RPMI7951 (cell line): ENCODE measurements at regions not wholly inside any gene's neighbourhood (a gene's known extent, or its start where the extent isn't known, plus 50 kb on each side); places are given as distances from the start of the nearest gene placed in this dataset.

ENCODE experiments used
- DNase-seq: peaks from one replicate; pipeline ENCODE4 v3.0.0-alpha.2; 2012; ENCODE audit warnings: low read depth

- DNase-seq: no peak
Observed at GRCh38 chr2:150981826-150982225, 279.8 kb downstream of the RBM43 start.

DNA sequence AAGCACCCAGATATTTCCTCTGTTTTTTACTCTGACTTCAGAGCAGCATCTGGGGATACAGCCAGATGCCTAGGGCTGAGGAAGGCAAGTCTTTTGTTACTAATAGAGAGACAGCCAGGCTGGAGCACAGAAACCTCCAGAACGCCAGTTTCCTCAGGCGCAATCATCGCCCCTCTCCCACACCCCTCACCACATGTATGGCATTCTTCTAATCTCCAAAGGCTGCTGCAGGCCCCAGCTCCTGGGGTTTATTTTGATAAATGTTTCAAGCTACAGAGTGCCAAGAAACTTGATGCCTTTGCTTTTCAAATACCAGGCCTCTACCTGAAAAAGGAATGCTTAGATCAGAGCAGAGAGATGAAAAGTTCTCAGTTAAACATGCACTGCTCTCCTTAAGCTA, 283.6 kb downstream of the RBM43 start:
- DNase-seq: no peak

DNA sequence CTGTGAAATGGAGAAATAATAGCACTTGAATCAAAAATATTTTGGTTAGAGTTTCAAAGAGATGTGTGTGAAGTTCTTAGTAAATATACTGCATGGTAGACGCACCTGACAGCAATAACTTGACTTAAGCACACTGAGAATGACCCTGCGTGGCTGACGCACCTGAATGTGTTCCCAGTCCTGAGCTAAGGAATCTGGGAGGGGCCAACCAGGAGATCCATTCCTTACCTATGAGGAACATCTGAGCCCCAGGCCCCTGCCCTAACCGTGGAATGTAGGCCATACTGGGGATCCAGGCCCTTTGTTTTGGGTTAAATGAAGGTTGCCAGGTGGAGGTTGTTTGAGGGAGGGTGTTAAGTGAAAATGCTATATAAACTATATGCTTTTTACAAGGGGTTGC, 284.4 kb downstream of the RBM43 start:
- no peak for DNase-seq

- DNase-seq: no peak
Observed at GRCh38 chr2:150976604-150977003, 285.1 kb downstream of the RBM43 start.

GRCh38 chr2:150974864-150975263, 286.8 kb downstream of the RBM43 start:
- DNase-seq: no peak

GRCh38 chr2:150974234-150974633, 287.4 kb downstream of the RBM43 start:
- DNase-seq: no peak

DNA sequence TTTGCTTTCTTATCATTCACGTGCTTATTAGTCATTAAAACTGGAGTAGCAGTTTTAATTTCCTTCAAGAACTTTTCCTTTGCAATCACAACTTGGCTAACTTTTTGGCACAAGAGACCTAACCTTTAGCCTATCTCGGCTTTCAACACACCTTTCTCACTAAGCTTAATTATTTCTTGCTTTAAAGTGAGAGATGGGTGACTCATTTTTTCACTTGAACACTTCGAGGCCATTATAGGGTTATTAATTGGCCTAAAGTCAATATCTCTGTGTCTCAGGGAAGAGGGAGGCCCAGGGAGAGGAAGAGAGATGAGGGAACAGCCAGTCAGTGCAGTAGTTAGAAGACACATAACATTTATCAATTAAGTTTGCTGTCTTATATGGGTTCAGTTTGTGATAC, 289.8 kb downstream of the RBM43 start:
- no peak for DNase-seq

- peak; percentile 7 for DNase-seq
Observed at GRCh38 chr2:150963336-150963735, 298.3 kb downstream of the RBM43 start.

DNA sequence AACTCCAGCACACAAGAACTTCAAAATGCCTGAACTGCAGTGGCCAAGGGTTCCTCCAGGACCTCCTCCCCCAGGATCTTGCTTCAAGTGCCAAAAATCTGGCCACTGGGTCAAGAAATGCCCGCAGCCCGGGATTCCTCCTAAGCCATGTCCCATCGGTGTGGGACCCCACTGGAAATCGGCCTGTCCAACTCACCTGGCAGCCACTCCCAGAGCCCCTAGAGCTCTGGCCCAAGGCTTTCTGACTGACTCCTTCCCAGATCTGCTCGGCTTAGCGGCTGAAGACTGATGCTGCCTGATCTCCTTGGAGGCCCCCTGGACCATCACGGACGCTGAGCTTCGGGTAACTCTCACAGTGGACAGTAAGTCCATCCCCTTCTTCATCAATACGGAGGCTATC, 306.4 kb downstream of the RBM43 start:
- DNase-seq: no peak

GRCh38 chr2:150946831-150947230, 314.8 kb downstream of the RBM43 start:
- DNase-seq: no peak

DNA sequence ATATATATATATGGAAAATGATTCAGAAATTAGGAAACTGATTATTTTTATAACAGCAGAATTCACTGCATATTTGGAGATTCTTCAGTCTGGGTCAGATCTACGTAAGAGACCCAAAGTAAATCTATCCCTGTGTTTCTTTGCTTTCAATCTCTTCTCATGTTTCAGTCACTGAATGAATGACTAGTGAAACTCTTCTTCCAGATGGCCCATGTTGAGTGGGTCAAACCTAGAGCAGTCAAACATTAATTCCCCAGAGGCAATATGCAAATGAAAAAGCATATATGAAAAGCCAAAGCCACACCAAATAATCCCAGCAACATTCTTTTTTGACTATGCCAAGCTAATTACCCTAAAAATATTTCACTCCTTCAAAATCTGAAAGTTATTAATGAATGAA, 317.3 kb downstream of the RBM43 start:
- DNase-seq: no peak

DNA sequence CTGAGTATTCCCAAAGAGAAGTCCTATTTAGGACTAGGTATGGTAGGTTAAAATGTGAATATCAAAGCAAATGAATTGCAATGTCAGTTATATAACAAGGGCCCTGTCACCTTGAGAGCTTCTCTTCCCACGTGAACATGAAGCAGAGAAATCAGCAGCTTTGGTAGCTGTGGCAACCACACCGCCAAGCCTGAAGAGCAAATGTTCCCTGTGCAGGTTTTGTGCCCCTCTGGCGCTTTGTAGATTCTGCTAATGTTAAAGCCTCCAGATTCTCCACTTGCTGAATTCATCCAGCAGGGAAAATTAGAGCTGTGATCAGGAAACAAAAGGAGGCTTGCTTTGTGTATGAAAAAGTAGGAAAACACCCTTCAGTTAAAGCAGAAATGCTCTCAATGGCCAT, 322.6 kb downstream of the RBM43 start:
- peak; percentile 6 for DNase-seq

- DNase-seq: peak; percentile 46
Observed at GRCh38 chr2:150938527-150938926, 323.1 kb downstream of the RBM43 start.

- no peak for DNase-seq
Observed at GRCh38 chr2:150937030-150937429, 324.6 kb downstream of the RBM43 start.

- no peak for DNase-seq
Observed at GRCh38 chr2:150931451-150931850, 330.2 kb downstream of the RBM43 start.

GRCh38 chr2:150925611-150926010, 336.1 kb downstream of the RBM43 start:
- no peak for DNase-seq

GRCh38 chr2:150924878-150925277, 336.8 kb downstream of the RBM43 start:
- DNase-seq: no peak

DNA sequence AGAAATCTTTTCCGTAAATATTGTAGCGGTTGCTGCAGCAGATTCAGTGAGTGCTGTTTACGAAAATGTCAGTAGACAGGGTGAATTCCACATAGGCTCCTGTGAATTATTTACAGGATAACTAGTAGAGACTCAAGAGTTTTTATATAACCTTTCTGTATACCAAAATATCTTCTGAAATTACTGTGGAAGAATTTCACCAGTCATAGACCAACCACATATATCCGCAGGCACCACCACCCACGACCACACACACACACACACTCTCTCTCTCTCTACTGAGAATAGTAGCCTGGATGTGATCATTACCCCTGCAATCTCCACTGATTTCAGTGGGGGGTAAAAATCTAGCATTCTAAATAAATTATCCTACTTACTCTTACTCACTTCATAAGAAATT, 341.8 kb downstream of the RBM43 start:
- peak; percentile 33 for DNase-seq

GRCh38 chr2:150917961-150918713, 343.5 kb downstream of the RBM43 start:
- no peak for DNase-seq

GRCh38 chr2:150916467-150917396, 344.9 kb downstream of the RBM43 start:
- DNase-seq: no peak

DNA sequence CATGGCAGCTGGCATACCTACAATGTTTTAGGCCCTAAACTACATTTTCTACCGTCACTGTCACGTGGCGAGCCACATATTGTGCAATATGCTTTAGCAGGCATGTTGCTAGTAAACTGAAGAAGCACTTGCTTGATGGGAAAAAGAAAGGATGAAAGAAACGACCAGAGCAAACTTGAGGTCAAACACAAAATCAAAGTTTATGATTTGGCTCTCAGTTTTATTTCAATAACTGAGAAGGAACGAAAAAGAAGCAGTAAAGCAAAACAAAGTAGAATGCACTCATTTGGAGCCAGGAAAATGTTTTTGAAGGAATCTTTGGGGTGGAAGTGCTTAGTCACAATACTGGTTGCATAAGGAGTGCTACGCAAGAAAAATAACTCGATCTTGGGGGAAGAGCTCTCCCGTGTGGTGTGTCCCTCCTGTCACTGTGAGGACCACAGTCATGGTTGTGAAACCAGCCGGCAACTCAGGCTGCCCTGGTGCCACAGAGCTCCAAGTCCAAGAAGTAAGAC, 349.8 kb downstream of the RBM43 start:
- DNase-seq: peak; percentile 80

- DNase-seq: peak; percentile 11
Observed at GRCh38 chr2:150909613-150910012, 352.1 kb downstream of the RBM43 start.

DNA sequence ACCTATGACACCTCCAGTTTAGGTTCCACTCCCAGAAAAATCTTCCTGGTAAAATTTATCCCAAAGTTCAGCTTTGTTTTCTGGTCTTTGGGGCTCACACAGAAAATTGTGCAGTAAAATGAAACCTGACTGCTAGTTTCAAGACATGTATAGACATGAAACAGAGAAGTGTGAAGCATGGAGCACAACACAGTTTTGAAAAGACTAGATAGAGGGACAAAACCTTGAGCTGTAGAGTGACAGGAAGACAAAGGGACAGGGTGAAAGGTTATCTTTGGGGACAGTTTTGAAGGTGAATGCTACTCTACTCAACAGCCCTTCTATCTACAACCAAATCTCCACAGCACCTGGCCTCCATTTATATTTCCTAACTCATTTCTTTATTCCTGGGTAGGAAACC, 352.6 kb downstream of the RBM43 start:
- no peak for DNase-seq
